GM23338 (cell line): ENCODE measurements at regions not wholly inside any gene's neighbourhood (a gene's known extent, or its start where the extent isn't known, plus 50 kb on each side); places are given as distances from the start of the nearest gene placed in this dataset.

Experiments used
- ETS1 ChIP-seq: IDR thresholded peaks from 2 replicates; pipeline ENCODE4 v1.6.1; 2016; ENCODE audit warnings: antibody characterized with exemption
- EZH2phosphoT487 ChIP-seq: fragments of 200-600 bp; sonication (generic); IDR thresholded peaks from one replicate; pipeline ENCODE4 v1.8.1; 2018; ENCODE audit warnings: antibody characterized with exemption; ENCODE audit not compliant: unreplicated experiment
- NANOG ChIP-seq: IDR thresholded peaks from 2 replicates; pipeline ENCODE4 v1.6.1; 2016; ENCODE audit warnings: antibody characterized with exemption, borderline replicate concordance
- POLR2AphosphoS5 ChIP-seq: IDR thresholded peaks from 2 replicates; pipeline ENCODE4 v1.6.1; 2016; ENCODE audit warnings: antibody characterized with exemption, low read depth
- REST ChIP-seq: IDR thresholded peaks from one replicate; pipeline ENCODE4 v1.6.1; 2018; ENCODE audit warnings: antibody characterized with exemption; ENCODE audit not compliant: unreplicated experiment
- ZNF114 ChIP-seq: fragments of 250-450 bp; sonication (Bioruptor Pico); IDR thresholded peaks from 2 replicates; pipeline ENCODE4 v1.5.0; 2020; ENCODE audit warnings: mild to moderate bottlenecking, moderate library complexity
- ZNF462 ChIP-seq: fragments of 250-450 bp; sonication (Bioruptor Pico); IDR thresholded peaks from 2 replicates; pipeline ENCODE4 v1.5.0; 2020; ENCODE audit warnings: mild to moderate bottlenecking, moderate library complexity

GRCh38 chr6:139529420-139529819 lies 155.0 kb upstream of the CITED2 start (continued):
- TF ChIP-seq ZNF462 (CRISPR knock-in tag), result no peak
- TF ChIP-seq EZH2phosphoT487, result no peak
- TF ChIP-seq POLR2AphosphoS5, result no peak
- TF ChIP-seq ZNF114 (CRISPR knock-in tag), result no peak
- no peak for TF ChIP-seq ETS1
- no peak for TF ChIP-seq NANOG
- no peak for TF ChIP-seq REST
